ENCODE measurements at regions not wholly inside any gene's neighbourhood (a gene's known extent, or its start where the extent isn't known, plus 50 kb on each side); places are given as distances from the start of the nearest gene placed in this dataset.

GRCh38 chr1:5733596-5733995, 258.6 kb downstream of the NPHP4 start:
- 90% methylated on average over 13 of the region's 13 CpGs for WGBS

GRCh38 chr1:5731110-5731423, 261.2 kb downstream of the NPHP4 start:
- no peak overlapping the region for H3K4me3 ChIP-seq
- no peak overlapping the region for H3K27ac ChIP-seq
- 87% methylated on average over 5 of the region's 5 CpGs for WGBS
- H3K4me1 ChIP-seq (replicated peaks) = peaks cover 25% of the 10 kb centered on the region
- H3K36me3 ChIP-seq = no peaks in the 10 kb centered on the region
- no peaks in the 10 kb centered on the region for H3K27me3 ChIP-seq (replicated peaks; ENCODE audit: insufficient read depth)
- TF ChIP-seq, protein P1, sequence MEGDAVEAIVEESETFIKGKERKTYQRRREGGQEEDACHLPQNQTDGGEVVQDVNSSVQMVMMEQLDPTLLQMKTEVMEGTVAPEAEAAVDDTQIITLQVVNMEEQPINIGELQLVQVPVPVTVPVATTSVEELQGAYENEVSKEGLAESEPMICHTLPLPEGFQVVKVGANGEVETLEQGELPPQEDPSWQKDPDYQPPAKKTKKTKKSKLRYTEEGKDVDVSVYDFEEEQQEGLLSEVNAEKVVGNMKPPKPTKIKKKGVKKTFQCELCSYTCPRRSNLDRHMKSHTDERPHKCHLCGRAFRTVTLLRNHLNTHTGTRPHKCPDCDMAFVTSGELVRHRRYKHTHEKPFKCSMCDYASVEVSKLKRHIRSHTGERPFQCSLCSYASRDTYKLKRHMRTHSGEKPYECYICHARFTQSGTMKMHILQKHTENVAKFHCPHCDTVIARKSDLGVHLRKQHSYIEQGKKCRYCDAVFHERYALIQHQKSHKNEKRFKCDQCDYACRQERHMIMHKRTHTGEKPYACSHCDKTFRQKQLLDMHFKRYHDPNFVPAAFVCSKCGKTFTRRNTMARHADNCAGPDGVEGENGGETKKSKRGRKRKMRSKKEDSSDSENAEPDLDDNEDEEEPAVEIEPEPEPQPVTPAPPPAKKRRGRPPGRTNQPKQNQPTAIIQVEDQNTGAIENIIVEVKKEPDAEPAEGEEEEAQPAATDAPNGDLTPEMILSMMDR (IDR thresholded peaks at IDR 0.05) = no peak
- TF ChIP-seq POLR2A (IDR thresholded peaks at IDR 0.05) (no peak), POLR2AphosphoS5 (IDR thresholded peaks at IDR 0.05) (no peak)
- intact Hi-C loops (cut with DNase I) = no loop called here
- no peaks in the 10 kb centered on the region for H3K9me3 ChIP-seq
- no peak for DNase-seq (ENCODE audit: low spot score)

More at GRCh38 chr1:5733596-5733995, 258.6 kb downstream of the NPHP4 start:
- H3K9me3 ChIP-seq = no peaks in the 10 kb centered on the region
- DNase-seq (ENCODE audit: low spot score) = no peak
- TF ChIP-seq POLR2AphosphoS5 (IDR thresholded peaks at IDR 0.05) = no peak
- no peak overlapping the region for H3K4me3 ChIP-seq
- no peaks in the 10 kb centered on the region for H3K36me3 ChIP-seq
- H3K4me1 ChIP-seq (replicated peaks) = peaks cover 3% of the 10 kb centered on the region
- intact Hi-C loops (cut with DNase I) = no loop called here
- no peak overlapping the region for H3K27ac ChIP-seq
- no peaks in the 10 kb centered on the region for H3K27me3 ChIP-seq (replicated peaks; ENCODE audit: insufficient read depth)

DNA sequence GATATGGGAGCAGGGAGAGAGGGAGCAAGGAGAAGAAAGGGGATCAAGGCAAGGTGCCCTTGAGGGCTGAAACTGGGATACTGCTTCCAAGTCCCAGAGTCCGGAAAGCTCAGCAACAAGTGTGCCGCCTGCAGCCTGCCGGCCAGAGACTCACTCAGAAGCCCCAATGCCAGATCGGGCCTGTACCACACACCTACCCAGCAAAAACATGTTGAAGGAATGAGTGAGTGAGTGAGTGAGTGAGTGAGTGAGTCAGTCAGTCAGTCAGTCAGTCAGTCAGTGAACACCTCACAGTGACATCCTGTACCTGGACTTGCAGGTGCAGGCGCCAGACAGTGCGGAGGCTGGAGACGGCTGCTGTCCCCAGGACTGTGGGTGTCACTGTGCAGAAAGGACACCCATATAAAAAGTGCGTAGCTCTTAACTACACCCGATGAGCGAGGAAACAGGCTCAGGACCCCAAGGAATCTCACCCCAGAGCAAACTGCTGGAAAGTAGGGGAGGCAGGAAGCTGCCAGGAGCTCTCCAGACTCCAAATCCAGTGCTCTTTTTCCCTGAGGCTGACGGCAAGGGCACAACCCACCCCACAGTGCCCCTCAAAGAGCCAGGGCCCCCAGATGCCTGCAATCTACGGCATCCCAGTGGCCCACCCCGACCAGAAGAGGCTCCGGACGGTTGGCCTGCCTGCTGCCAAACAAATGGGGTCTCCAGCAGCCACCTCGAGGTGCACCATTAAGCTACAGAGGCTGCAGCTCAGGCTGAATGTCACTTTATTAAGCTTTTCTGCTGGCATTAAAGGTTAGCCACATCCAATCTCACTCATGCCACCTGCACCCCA, 261.7 kb downstream of the NPHP4 start:
- no peaks in the 10 kb centered on the region for H3K9me3 ChIP-seq
- H3K27ac ChIP-seq = no peak overlapping the region
- no peak for DNase-seq (ENCODE audit: low spot score)
- intact Hi-C loops (cut with DNase I) = no loop called here
- H3K36me3 ChIP-seq = no peaks in the 10 kb centered on the region
- H3K4me1 ChIP-seq (replicated peaks) = peaks cover 27% of the 10 kb centered on the region
- H3K27me3 ChIP-seq (replicated peaks; ENCODE audit: insufficient read depth) = no peaks in the 10 kb centered on the region
- 94% methylated on average over 16 of the region's 16 CpGs for WGBS
- TF ChIP-seq, protein P1 (IDR thresholded peaks at IDR 0.05) = no peak
- TF ChIP-seq POLR2AphosphoS5 (IDR thresholded peaks at IDR 0.05) = no peak
- H3K4me3 ChIP-seq = no peak overlapping the region

DNA sequence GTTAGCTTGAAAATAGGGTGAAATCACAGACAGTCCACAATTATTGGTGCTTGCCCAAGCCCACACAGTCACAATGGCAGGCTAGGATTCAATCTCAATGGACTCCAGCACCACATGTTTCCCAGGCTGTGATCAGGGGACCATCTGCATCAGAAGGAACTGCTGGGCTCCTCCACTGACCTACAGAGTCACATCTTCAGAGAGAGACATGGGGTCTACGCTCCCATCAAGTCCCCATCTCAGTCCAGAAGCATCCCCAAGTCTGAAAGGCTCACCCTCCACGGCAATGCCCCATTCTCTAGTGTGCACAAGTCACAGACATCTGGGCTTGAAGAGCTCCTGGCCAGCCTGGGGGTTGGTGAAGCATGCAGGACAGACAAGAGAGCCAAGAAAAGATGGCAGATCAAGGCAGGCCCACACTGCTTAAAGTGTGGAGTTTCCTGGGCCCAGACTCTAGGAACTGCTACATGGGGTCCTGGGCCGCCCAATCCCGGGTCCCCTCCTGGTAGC, 262.5 kb downstream of the NPHP4 start:
- no peaks in the 10 kb centered on the region for H3K27me3 ChIP-seq (replicated peaks; ENCODE audit: insufficient read depth)
- TF ChIP-seq POLR2AphosphoS5 (IDR thresholded peaks at IDR 0.05) (no peak), POLR2A (IDR thresholded peaks at IDR 0.05) (no peak)
- TF ChIP-seq, protein P1 (IDR thresholded peaks at IDR 0.05) = no peak
- H3K4me3 ChIP-seq = no peak overlapping the region
- no peaks in the 10 kb centered on the region for H3K36me3 ChIP-seq
- WGBS = 98% methylated on average over 4 of the region's 4 CpGs
- peaks cover 27% of the 10 kb centered on the region for H3K4me1 ChIP-seq (replicated peaks)
- intact Hi-C loops (cut with DNase I) = no loop called here
- no peaks in the 10 kb centered on the region for H3K9me3 ChIP-seq
- DNase-seq (ENCODE audit: low spot score) = no peak
- H3K27ac ChIP-seq = no peak overlapping the region

- Histone ChIP-seq H3K27ac (peak overlapping the region in 1 of 2 donors; percentile 62), H3K27me3 (replicated peaks; ENCODE audit: insufficient read depth) (no peaks in the 10 kb centered on the region), H3K4me1 (replicated peaks) (peaks cover 27% of the 10 kb centered on the region), H3K9me3 (no peaks in the 10 kb centered on the region), H3K36me3 (no peaks in the 10 kb centered on the region), H3K4me3 (no peak overlapping the region)
- intact Hi-C loops (cut with DNase I) = no loop called here
- DNase-seq (ENCODE audit: low spot score) = no peak
- 84% methylated on average over 5 of the region's 5 CpGs for WGBS
- TF ChIP-seq, protein P1 (IDR thresholded peaks at IDR 0.05) = no peak
- TF ChIP-seq POLR2A (IDR thresholded peaks at IDR 0.05) (no peak), POLR2AphosphoS5 (IDR thresholded peaks at IDR 0.05) (no peak)
Observed at GRCh38 chr1:5728663-5729355, 263.4 kb downstream of the NPHP4 start.

Measured in prostate gland (tissue), 2 donors.